Keratinocyte (primary cell): ENCODE measurements at regions not wholly inside any gene's neighbourhood (a gene's known extent, or its start where the extent isn't known, plus 50 kb on each side); places are given as distances from the start of the nearest gene placed in this dataset.

Source experiments
- DNase-seq: peaks from one replicate; pipeline ENCODE4 v3.0.0-alpha.2; 2011; ENCODE audit warnings: low read depth, missing footprints, low spot score
- FAIRE-seq: peaks from 2 replicates; lab custom pipeline; 2011; peaks lifted over from hg19 to GRCh38; lab: Jason Lieb, UNC
- H2AFZ ChIP-seq: 2 replicates; pipeline ENCODE4 v1.6.0; 2012; ENCODE audit warnings: low read length, control low read depth, inconsistent platforms; ENCODE audit not compliant: control insufficient read depth
- H3K27ac ChIP-seq: 2 replicates; pipeline ENCODE4 v1.5.1; 2011; ENCODE audit warnings: low read length; ENCODE audit not compliant: control insufficient read depth, insufficient read depth
- H3K27me3 ChIP-seq: 3 replicates; pipeline ENCODE4 v1.6.0; 2011; ENCODE audit warnings: low read length; ENCODE audit not compliant: control insufficient read depth, insufficient read depth; ENCODE audit errors: extremely low read depth
- H3K36me3 ChIP-seq, 2 experiments: 2 replicates in 1 of 2; 3 replicates in 1 of 2; pipeline ENCODE4 v1.5.1; 2011; ENCODE audit warnings: low read length in 2 of 2, mild to moderate bottlenecking in 1 of 2; ENCODE audit not compliant: control insufficient read depth in 2 of 2, insufficient read depth in 2 of 2; ENCODE audit errors: extremely low read depth in 1 of 2
- H3K4me1 ChIP-seq: 3 replicates; pipeline ENCODE4 v1.5.1; 2011; ENCODE audit warnings: low read length; ENCODE audit not compliant: control insufficient read depth, insufficient read depth; ENCODE audit errors: extremely low read depth
- H3K4me2 ChIP-seq: 3 replicates; pipeline ENCODE4 v1.6.0; 2011; ENCODE audit warnings: low read depth, low read length; ENCODE audit not compliant: control insufficient read depth, insufficient read depth; ENCODE audit errors: extremely low read depth
- H3K4me3 ChIP-seq, 3 experiments: fragments of 200-600 bp in 1 of 3; sonication (generic) in 1 of 3; 2 replicates in 2 of 3; 3 replicates in 1 of 3; pipeline ENCODE4 v1.5.1; 2011 to 2016; ENCODE audit warnings: low read length in 3 of 3, mild to moderate bottlenecking in 3 of 3, control low read depth in 2 of 3, inconsistent platforms in 1 of 3, low read depth in 1 of 3, mixed read lengths in 1 of 3, mixed run types in 1 of 3, moderate library complexity in 1 of 3; ENCODE audit not compliant: control insufficient read depth in 2 of 3, insufficient read depth in 2 of 3; ENCODE audit errors: extremely low read depth in 1 of 3
- H3K79me2 ChIP-seq: 2 replicates; pipeline ENCODE4 v1.6.0; 2012; ENCODE audit warnings: low read length; ENCODE audit not compliant: control insufficient read depth, insufficient read depth
- H3K9ac ChIP-seq: 3 replicates; pipeline ENCODE4 v1.6.0; 2011; ENCODE audit warnings: low read length; ENCODE audit not compliant: control insufficient read depth, insufficient read depth; ENCODE audit errors: extremely low read depth
- H3K9me1 ChIP-seq: 3 replicates; pipeline ENCODE4 v1.6.0; 2011; ENCODE audit warnings: low read length; ENCODE audit not compliant: control insufficient read depth, insufficient read depth; ENCODE audit errors: extremely low read depth
- H3K9me3 ChIP-seq: 2 replicates; pipeline ENCODE4 v1.5.1; 2012; ENCODE audit warnings: low read depth, low read length; ENCODE audit not compliant: control insufficient read depth
- H4K20me1 ChIP-seq: 3 replicates; pipeline ENCODE4 v1.6.0; 2011; ENCODE audit warnings: low read length; ENCODE audit not compliant: control insufficient read depth, insufficient read depth; ENCODE audit errors: extremely low read depth
- CTCF ChIP-seq, 3 experiments: IDR thresholded peaks in 1 of 3; conservative IDR thresholded peaks in 1 of 3; optimal IDR thresholded peaks in 1 of 3; 2 replicates in 2 of 3; 3 replicates in 1 of 3; pipeline versions ENCODE3 to v1.5.1; 2011; ENCODE audit warnings: low read length in 3 of 3, mild to moderate bottlenecking in 3 of 3, moderate library complexity in 2 of 3, control low read depth in 1 of 3, inconsistent platforms in 1 of 3; ENCODE audit not compliant: insufficient read depth in 2 of 3; ENCODE audit errors: extremely low read depth in 1 of 3
- EZH2 ChIP-seq: IDR thresholded peaks from one replicate; pipeline ENCODE4 v1.6.1; 2012; ENCODE audit warnings: inconsistent platforms, mild to moderate bottlenecking, low read length, moderate library complexity
- dilution Hi-C: fragments of 300-500 bp; cut with MboI; formaldehyde crosslinking; loops from one replicate; pipeline ENCODE4 v1.7.0; 2020; ENCODE audit warnings: low sequenced_read_pairs; ENCODE audit not compliant: extremely low pct_ligation_motif_present

GRCh38 chr2:63775191-63775590, 66.5 kb upstream of the UGP2 start:
- no peak overlapping the region for H3K9ac ChIP-seq
- no peak overlapping the region for H2AFZ ChIP-seq
- H3K36me3 ChIP-seq, result no peaks in the 10 kb centered on the region
- dilution Hi-C loops, result no loop called here
- H3K9me3 ChIP-seq, result no peaks in the 10 kb centered on the region
- no peaks in the 10 kb centered on the region for H3K27me3 ChIP-seq
- no peaks in the 10 kb centered on the region for H3K79me2 ChIP-seq
- DNase-seq (no peak), FAIRE-seq (no peak)
- H3K9me1 ChIP-seq, result no peaks in the 10 kb centered on the region
- H4K20me1 ChIP-seq, result no peaks in the 10 kb centered on the region
- H3K4me3 ChIP-seq, result no peak overlapping the region
- no peak overlapping the region for H3K4me2 ChIP-seq
- TF ChIP-seq EZH2, result no peak
- no peak for TF ChIP-seq CTCF (optimal IDR thresholded peaks at IDR 0.05 in 1 of 3, IDR thresholded peaks at IDR 0.05 in 1 of 3, conservative IDR thresholded peaks at IDR 0.05 in 1 of 3; ENCODE audit: extremely low read depth in 1 of 3, insufficient read depth in 2 of 3, low read length in 3 of 3)
- H3K4me1 ChIP-seq, result no peaks in the 10 kb centered on the region
- H3K27ac ChIP-seq, result no peak overlapping the region

GRCh38 chr2:63776382-63776781, 65.3 kb upstream of the UGP2 start:
- no peaks in the 10 kb centered on the region for H3K9me1 ChIP-seq
- no peak overlapping the region for H3K4me2 ChIP-seq
- DNase-seq, result no peak
- TF ChIP-seq EZH2 (no peak), CTCF (optimal IDR thresholded peaks at IDR 0.05 in 1 of 3, IDR thresholded peaks at IDR 0.05 in 1 of 3, conservative IDR thresholded peaks at IDR 0.05 in 1 of 3; ENCODE audit: extremely low read depth in 1 of 3, insufficient read depth in 2 of 3, low read length in 3 of 3) (no peak)
- no peaks in the 10 kb centered on the region for H3K9me3 ChIP-seq
- no peaks in the 10 kb centered on the region for H3K27me3 ChIP-seq
- H3K36me3 ChIP-seq, result no peaks in the 10 kb centered on the region
- H4K20me1 ChIP-seq, result no peaks in the 10 kb centered on the region
- H2AFZ ChIP-seq, result no peak overlapping the region
- no peak overlapping the region for H3K4me3 ChIP-seq
- H3K4me1 ChIP-seq, result no peaks in the 10 kb centered on the region
- dilution Hi-C loops, result no loop called here
- no peak overlapping the region for H3K9ac ChIP-seq
- no peaks in the 10 kb centered on the region for H3K79me2 ChIP-seq
- no peak for FAIRE-seq
- H3K27ac ChIP-seq, result no peak overlapping the region
